CD4-positive, alpha-beta T cell (primary cell): ENCODE measurements at regions not wholly inside any gene's neighbourhood (a gene's known extent, or its start where the extent isn't known, plus 50 kb on each side); places are given as distances from the start of the nearest gene placed in this dataset.

Experiments
- ATAC-seq: fragments of 200-7000 bp; cut with Tn5 transposase; one replicate; pipeline ENCODE4 v1.10.0; 2022; ENCODE audit warnings: mild to moderate bottlenecking; ENCODE audit not compliant: poor library complexity
- CTCF ChIA-PET: fragments of 350-600 bp; sonication (Branson Sonifier 250); formaldehyde crosslinking; loops from one replicate; lab custom pipeline; 2021; ENCODE audit warnings: antibody characterized with exemption, inconsistent platforms; lab: Charles Lee
- POLR2A ChIA-PET: fragments of 350-600 bp; sonication (Branson Sonifier 250); formaldehyde crosslinking; loops from one replicate; lab custom pipeline; 2021; ENCODE audit warnings: antibody characterized with exemption, inconsistent platforms; lab: Charles Lee
- DNase-seq, 14 experiments: peaks; one replicate each; pipeline ENCODE4 v3.0.0-alpha.2; 2013 to 2020; ENCODE audit warnings: mixed read lengths in 2 of 14
- H3K27ac ChIP-seq, 2 donors: one replicate each; pipeline versions ENCODE4 v1.5.1 to v1.7.0; 2013; ENCODE audit warnings: low read length in 2 of 2, low read depth in 1 of 2, mild to moderate bottlenecking in 1 of 2
- H3K27me3 ChIP-seq, 2 experiments: 1 replicate in 1 of 2; 2 replicates in 1 of 2; pipeline versions ENCODE4 v1.6.1 to v1.7.0; 2013; ENCODE audit warnings: low read length in 2 of 2, control low read depth in 1 of 2, mild to moderate bottlenecking in 1 of 2, moderate library complexity in 1 of 2; ENCODE audit not compliant: insufficient read depth in 2 of 2, control insufficient read depth in 1 of 2
- H3K36me3 ChIP-seq: one replicate; pipeline ENCODE4 v1.6.1; 2013; ENCODE audit warnings: low read length, control low read depth; ENCODE audit not compliant: insufficient read depth
- H3K4me1 ChIP-seq: one replicate; pipeline ENCODE4 v1.6.1; 2013; ENCODE audit warnings: low read length, control low read depth; ENCODE audit not compliant: insufficient read depth
- H3K4me3 ChIP-seq: one replicate; pipeline ENCODE4 v1.5.1; 2013; ENCODE audit warnings: mild to moderate bottlenecking, low read length, moderate library complexity
- H3K9me3 ChIP-seq, 2 experiments: 1 replicate in 1 of 2; 2 replicates in 1 of 2; pipeline versions ENCODE4 v1.6.1 to v1.7.0; 2013; ENCODE audit warnings: low read length in 2 of 2, mild to moderate bottlenecking in 2 of 2, control low read depth in 1 of 2, moderate library complexity in 1 of 2; ENCODE audit not compliant: control insufficient read depth in 1 of 2, insufficient read depth in 1 of 2
- H3K27ac Mint-ChIP-seq: one replicate; pipeline ENCODE4 v1.8.0; 2020; ENCODE audit warnings: mixed read lengths
- H3K27me3 Mint-ChIP-seq: one replicate; pipeline ENCODE4 v1.8.0; 2021; ENCODE audit warnings: mixed read lengths
- H3K36me3 Mint-ChIP-seq: one replicate; pipeline ENCODE4 v1.8.0; 2021; ENCODE audit warnings: low read depth, mixed read lengths
- H3K4me1 Mint-ChIP-seq: one replicate; pipeline ENCODE4 v1.8.0; 2021; ENCODE audit warnings: low read depth, mixed read lengths
- H3K4me3 Mint-ChIP-seq: one replicate; pipeline ENCODE4 v1.8.0; 2020; ENCODE audit warnings: mild to moderate bottlenecking, mixed read lengths
- H3K9me3 Mint-ChIP-seq: one replicate; pipeline ENCODE4 v1.8.0; 2020; ENCODE audit warnings: mixed read lengths
- CTCF ChIP-seq: fragments of 200-600 bp; IDR thresholded peaks from one replicate; pipeline ENCODE4 v1.8.0; 2022; ENCODE audit warnings: antibody characterized with exemption, mild to moderate bottlenecking
- intact Hi-C, 2 experiments: fragments of 100-400 bp; cut with DNase I in 1 of 2; cut with micrococcal nuclease in 1 of 2; formaldehyde crosslinking; loops; one replicate each; pipeline versions ENCODE4 v1.15.1 to v1.9.0; 2023 to 2025; cut with DNase I, micrococcal nuclease

GRCh38 chr18:76610933-76611749, 116.1 kb upstream of the ZNF516 start:
- Mint-ChIP-seq H3K9me3 (no peaks in the 10 kb centered on the region), H3K27me3 (peaks cover 10% of the 10 kb centered on the region), H3K4me3 (no peak overlapping the region), H3K27ac (no peak overlapping the region), H3K36me3 (no peaks in the 10 kb centered on the region), H3K4me1 (no peaks in the 10 kb centered on the region)
- intact Hi-C loops, result no loop called here
- H3K27ac ChIP-seq, result no peak overlapping the region
- no peak for TF ChIP-seq CTCF
- no peak for DNase-seq
- ChIA-PET CTCF (no interaction called here), POLR2A (no interaction called here)
- peaks cover 0 to 8% of the 10 kb centered on the region in 2 experiments for H3K9me3 ChIP-seq
- no peak for ATAC-seq
- H3K4me1 ChIP-seq, result no peaks in the 10 kb centered on the region
- no peaks in the 10 kb centered on the region for H3K36me3 ChIP-seq
- H3K27me3 ChIP-seq, result peaks cover 0 to 8% of the 10 kb centered on the region in 2 experiments
- no peak overlapping the region for H3K4me3 ChIP-seq

- Histone ChIP-seq H3K4me1 (no peaks in the 10 kb centered on the region), H3K27me3 (peaks cover 0 to 5% of the 10 kb centered on the region in 2 experiments), H3K9me3 (peaks cover 0 to 8% of the 10 kb centered on the region in 2 experiments), H3K27ac (no peak overlapping the region), H3K4me3 (no peak overlapping the region), H3K36me3 (no peaks in the 10 kb centered on the region)
- Mint-ChIP-seq H3K27me3 (peaks cover 10% of the 10 kb centered on the region), H3K9me3 (no peaks in the 10 kb centered on the region), H3K27ac (no peak overlapping the region), H3K4me3 (no peak overlapping the region), H3K36me3 (no peaks in the 10 kb centered on the region), H3K4me1 (no peaks in the 10 kb centered on the region)
- TF ChIP-seq CTCF, result no peak
- intact Hi-C loops, result no loop called here
- ATAC-seq (no peak), DNase-seq (no peak)
- POLR2A ChIA-PET, result interaction anchor here (0.6 kb wide), 1 partner anchor 136 kb away, joined by 3 read pairs; no protein-coding TSS in a partner anchor
- CTCF ChIA-PET, result no interaction called here
These were observed 115.0 kb upstream of the ZNF516 start for GRCh38 chr18:76610012-76610411.

DNA sequence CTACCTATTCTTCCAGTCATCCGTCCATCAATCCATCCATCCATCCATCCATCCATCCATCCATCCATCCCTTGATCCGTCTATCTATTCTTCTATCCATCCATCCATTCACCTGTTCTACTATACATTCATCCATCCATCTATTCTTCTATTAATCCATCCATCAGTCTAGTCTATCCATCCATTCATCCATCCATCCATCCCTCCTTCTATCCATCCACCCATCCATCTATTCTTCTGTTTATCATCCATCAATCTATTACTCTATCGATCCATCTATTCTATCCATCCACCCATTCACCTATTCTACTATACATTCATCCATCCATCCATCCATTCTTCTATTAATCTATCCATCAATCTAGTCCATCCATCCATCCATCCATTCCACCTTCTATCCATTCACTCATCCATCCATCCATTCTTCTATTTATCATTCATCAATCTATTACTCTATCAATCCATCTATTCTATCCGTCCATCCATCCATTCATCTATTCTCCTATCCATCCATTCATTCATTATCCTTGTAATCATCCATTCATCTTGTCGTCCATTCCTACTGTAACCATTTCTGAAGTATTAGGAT, 110.4 kb upstream of the ZNF516 start:
- Mint-ChIP-seq H3K4me1 (no peaks in the 10 kb centered on the region), H3K4me3 (no peak overlapping the region), H3K27ac (no peak overlapping the region), H3K9me3 (no peaks in the 10 kb centered on the region), H3K36me3 (no peaks in the 10 kb centered on the region), H3K27me3 (no peaks in the 10 kb centered on the region)
- ATAC-seq, result no peak
- no peak for DNase-seq
- Histone ChIP-seq H3K27me3 (no peaks in the 10 kb centered on the region), H3K36me3 (no peaks in the 10 kb centered on the region), H3K4me3 (no peak overlapping the region), H3K27ac (no peak overlapping the region), H3K4me1 (no peaks in the 10 kb centered on the region), H3K9me3 (no peaks in the 10 kb centered on the region)
- ChIA-PET POLR2A (no interaction called here), CTCF (no interaction called here)
- no peak for TF ChIP-seq CTCF
- intact Hi-C loops, result no loop called here
